ENCODE measurements at regions not wholly inside any gene's neighbourhood (a gene's known extent, or its start where the extent isn't known, plus 50 kb on each side); places are given as distances from the start of the nearest gene placed in this dataset.

DNA sequence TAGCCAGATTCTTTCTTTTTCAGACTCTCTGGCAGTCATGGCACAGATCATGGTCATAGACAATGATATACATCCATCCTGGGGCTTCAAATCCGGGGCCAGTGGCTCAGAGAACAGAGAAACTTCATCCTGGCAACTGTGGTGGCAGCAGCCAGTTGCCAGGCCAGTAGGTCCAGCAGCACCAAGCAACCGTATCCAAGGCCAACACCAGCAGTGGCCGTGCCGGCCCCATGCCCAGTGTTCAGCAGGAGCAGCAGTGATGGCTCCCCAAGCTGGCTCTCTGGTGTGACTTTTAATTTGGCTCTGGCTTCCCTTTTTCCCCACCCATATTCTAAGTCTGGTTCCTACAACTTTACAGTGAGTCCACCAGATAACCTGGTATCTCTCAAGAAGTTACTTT lies 300.5 kb downstream of the DEPDC1B start (continued):
- TF ChIP-seq, protein P1, sequence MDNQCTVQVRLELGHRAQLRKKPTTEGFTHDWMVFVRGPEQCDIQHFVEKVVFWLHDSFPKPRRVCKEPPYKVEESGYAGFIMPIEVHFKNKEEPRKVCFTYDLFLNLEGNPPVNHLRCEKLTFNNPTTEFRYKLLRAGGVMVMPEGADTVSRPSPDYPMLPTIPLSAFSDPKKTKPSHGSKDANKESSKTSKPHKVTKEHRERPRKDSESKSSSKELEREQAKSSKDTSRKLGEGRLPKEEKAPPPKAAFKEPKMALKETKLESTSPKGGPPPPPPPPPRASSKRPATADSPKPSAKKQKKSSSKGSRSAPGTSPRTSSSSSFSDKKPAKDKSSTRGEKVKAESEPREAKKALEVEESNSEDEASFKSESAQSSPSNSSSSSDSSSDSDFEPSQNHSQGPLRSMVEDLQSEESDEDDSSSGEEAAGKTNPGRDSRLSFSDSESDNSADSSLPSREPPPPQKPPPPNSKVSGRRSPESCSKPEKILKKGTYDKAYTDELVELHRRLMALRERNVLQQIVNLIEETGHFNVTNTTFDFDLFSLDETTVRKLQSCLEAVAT (IDR thresholded peaks at IDR 0.05), result no peak
- TF ChIP-seq, protein P2, sequence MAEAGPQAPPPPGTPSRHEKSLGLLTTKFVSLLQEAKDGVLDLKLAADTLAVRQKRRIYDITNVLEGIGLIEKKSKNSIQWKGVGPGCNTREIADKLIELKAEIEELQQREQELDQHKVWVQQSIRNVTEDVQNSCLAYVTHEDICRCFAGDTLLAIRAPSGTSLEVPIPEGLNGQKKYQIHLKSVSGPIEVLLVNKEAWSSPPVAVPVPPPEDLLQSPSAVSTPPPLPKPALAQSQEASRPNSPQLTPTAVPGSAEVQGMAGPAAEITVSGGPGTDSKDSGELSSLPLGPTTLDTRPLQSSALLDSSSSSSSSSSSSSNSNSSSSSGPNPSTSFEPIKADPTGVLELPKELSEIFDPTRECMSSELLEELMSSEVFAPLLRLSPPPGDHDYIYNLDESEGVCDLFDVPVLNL (IDR thresholded peaks at IDR 0.05; ENCODE audit: low read depth, low read length), result no peak

DNA sequence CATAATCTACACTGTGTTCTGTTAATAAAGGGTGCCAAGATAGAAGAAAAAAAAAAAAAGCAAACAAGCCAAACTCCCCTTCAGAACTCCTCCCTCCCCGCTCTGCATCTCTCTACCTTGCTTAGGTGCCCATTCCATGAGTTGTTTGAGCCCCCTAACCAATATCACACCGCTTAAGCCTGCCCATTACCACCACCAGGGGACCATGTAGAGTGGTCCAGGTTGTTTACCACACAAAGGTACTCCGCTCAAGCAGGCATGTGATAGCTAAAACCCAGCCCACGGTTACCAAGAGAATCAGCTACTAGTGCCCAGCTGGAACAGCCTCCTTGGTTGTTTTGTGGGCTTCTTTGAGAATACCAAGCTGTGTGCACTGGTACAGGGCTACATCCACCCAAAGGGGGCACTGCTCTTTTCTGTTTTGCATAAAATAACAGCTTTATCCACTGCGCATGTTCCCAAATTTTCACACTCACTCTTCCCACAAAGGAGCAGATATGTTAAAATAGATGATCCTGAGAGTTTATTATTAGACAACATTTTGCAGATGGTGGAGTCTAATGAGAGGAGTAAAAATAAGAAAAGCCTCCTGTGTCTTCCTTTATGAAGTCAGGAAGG lies 304.1 kb downstream of the DEPDC1B start:
- no peak overlapping the region for H3K4me2 ChIP-seq (ENCODE audit: control insufficient read depth, insufficient read depth)
- SMC1A ChIA-PET (ENCODE audit: uncharacterized antibody, unreplicated experiment), result interaction anchor here (1.0 to 1.9 kb wide), 2 partner anchors 14 to 187 kb away, joined by 3 to 5 read pairs; no protein-coding TSS in a partner anchor
- H3K4me1 ChIP-seq (ENCODE audit: control insufficient read depth, insufficient read depth, low read length), result no peaks in the 10 kb centered on the region
- POLR2A ChIA-PET, result interaction anchor here (0.5 kb wide), 1 partner anchor 126 kb away, joined by 3 read pairs; no protein-coding TSS in a partner anchor
- CTCF ChIA-PET, result interaction anchor here (2.2 kb wide), 1 partner anchor 16 kb away, joined by 4 read pairs; no protein-coding TSS in a partner anchor
- WGBS (ENCODE audit: insufficient coverage, insufficient replicate concordance, low lambda C conversion rate, missing lambda C conversion rate), result 78% methylated on average over 5 of the region's 5 CpGs
- no peak for FAIRE-seq
- RAD21 ChIA-PET (ENCODE audit: unreplicated experiment), result no interaction called here
- in situ Hi-C loops (cut with MboI) (no loop called here), intact Hi-C loops (cut with micrococcal nuclease; ENCODE audit: unreplicated experiment) (loop anchor here (2.0 kb wide), 1 partner anchor 31 kb away; no protein-coding TSS in a partner anchor)
- TF ChIP-seq EED (IDR thresholded peaks at IDR 0.05; ENCODE audit: low read depth) (no peak), JUND (IDR thresholded peaks at IDR 0.05; ENCODE audit: low read depth, low read length) (no peak), BACH1 (IDR thresholded peaks at IDR 0.05; ENCODE audit: borderline replicate concordance) (no peak), CBX5 (IDR thresholded peaks at IDR 0.05; ENCODE audit: low read depth) (no peak)
- TF ChIP-seq, protein P3, sequence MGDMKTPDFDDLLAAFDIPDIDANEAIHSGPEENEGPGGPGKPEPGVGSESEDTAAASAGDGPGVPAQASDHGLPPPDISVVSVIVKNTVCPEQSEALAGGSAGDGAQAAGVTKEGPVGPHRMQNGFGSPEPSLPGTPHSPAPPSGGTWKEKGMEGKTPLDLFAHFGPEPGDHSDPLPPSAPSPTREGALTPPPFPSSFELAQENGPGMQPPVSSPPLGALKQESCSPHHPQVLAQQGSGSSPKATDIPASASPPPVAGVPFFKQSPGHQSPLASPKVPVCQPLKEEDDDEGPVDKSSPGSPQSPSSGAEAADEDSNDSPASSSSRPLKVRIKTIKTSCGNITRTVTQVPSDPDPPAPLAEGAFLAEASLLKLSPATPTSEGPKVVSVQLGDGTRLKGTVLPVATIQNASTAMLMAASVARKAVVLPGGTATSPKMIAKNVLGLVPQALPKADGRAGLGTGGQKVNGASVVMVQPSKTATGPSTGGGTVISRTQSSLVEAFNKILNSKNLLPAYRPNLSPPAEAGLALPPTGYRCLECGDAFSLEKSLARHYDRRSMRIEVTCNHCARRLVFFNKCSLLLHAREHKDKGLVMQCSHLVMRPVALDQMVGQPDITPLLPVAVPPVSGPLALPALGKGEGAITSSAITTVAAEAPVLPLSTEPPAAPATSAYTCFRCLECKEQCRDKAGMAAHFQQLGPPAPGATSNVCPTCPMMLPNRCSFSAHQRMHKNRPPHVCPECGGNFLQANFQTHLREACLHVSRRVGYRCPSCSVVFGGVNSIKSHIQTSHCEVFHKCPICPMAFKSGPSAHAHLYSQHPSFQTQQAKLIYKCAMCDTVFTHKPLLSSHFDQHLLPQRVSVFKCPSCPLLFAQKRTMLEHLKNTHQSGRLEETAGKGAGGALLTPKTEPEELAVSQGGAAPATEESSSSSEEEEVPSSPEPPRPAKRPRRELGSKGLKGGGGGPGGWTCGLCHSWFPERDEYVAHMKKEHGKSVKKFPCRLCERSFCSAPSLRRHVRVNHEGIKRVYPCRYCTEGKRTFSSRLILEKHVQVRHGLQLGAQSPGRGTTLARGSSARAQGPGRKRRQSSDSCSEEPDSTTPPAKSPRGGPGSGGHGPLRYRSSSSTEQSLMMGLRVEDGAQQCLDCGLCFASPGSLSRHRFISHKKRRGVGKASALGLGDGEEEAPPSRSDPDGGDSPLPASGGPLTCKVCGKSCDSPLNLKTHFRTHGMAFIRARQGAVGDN (IDR thresholded peaks at IDR 0.05), result no peak
- TF ChIP-seq, protein P4, sequence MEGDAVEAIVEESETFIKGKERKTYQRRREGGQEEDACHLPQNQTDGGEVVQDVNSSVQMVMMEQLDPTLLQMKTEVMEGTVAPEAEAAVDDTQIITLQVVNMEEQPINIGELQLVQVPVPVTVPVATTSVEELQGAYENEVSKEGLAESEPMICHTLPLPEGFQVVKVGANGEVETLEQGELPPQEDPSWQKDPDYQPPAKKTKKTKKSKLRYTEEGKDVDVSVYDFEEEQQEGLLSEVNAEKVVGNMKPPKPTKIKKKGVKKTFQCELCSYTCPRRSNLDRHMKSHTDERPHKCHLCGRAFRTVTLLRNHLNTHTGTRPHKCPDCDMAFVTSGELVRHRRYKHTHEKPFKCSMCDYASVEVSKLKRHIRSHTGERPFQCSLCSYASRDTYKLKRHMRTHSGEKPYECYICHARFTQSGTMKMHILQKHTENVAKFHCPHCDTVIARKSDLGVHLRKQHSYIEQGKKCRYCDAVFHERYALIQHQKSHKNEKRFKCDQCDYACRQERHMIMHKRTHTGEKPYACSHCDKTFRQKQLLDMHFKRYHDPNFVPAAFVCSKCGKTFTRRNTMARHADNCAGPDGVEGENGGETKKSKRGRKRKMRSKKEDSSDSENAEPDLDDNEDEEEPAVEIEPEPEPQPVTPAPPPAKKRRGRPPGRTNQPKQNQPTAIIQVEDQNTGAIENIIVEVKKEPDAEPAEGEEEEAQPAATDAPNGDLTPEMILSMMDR (IDR thresholded peaks at IDR 0.05 in 2 of 3, conservative IDR thresholded peaks at IDR 0.05 in 1 of 3; ENCODE audit: control insufficient read depth in 2 of 3, extremely low read depth in 1 of 3, insufficient read depth in 1 of 3, low read depth in 3 of 3, low read length in 3 of 3), result 0 out of 6 replicates have a peak, but pooled peaks of 1 of the 3 experiments have one; percentile 7
- no peak overlapping the region for H2AFZ ChIP-seq (ENCODE audit: control insufficient read depth, low read depth, low read length)
- no peaks in the 10 kb centered on the region for H3K79me2 ChIP-seq (ENCODE audit: control insufficient read depth, insufficient read depth, low read length)
- H4K20me1 ChIP-seq (ENCODE audit: control insufficient read depth, insufficient read depth), result no peaks in the 10 kb centered on the region
- H3K27ac ChIP-seq (ENCODE audit: control insufficient read depth, insufficient read depth), result no peak overlapping the region
- no peaks in the 10 kb centered on the region; a peak in 1 of 4 replicates for H3K36me3 ChIP-seq (ENCODE audit: control insufficient read depth in 2 of 2, insufficient read depth in 2 of 2, low read length in 1 of 2)
- H3K4me3 ChIP-seq, result no peak overlapping the region
- H3K27me3 ChIP-seq (replicated peaks in 1 of 2; ENCODE audit: control insufficient read depth in 2 of 2, insufficient read depth in 2 of 2, low read length in 1 of 2), result no peaks in the 10 kb centered on the region
- DNase-seq (ENCODE audit: low read depth, low spot score), result no peak
- no peaks in the 10 kb centered on the region for H3K9me3 ChIP-seq (replicated peaks; ENCODE audit: control insufficient read depth, insufficient read depth, low read length)
- no peak overlapping the region for H3K9ac ChIP-seq (ENCODE audit: control insufficient read depth, insufficient read depth, low read length)
- no TSS peak for BruUV-seq (replicated peaks)
- no peak; the same call in 2 of the 3 replicates for ATAC-seq
